HL-60 (cell line): ENCODE measurements at regions not wholly inside any gene's neighbourhood (a gene's known extent, or its start where the extent isn't known, plus 50 kb on each side); places are given as distances from the start of the nearest gene placed in this dataset.

ENCODE experiments used
- GABPA ChIP-seq: IDR thresholded peaks from 2 replicates; pipeline ENCODE4 v1.6.1; 2012; ENCODE audit warnings: low read depth
- POLR2AphosphoS5 ChIP-seq: IDR thresholded peaks from 2 replicates; pipeline ENCODE4 v1.6.1; 2012; ENCODE audit warnings: low read depth
- SPI1 ChIP-seq: IDR thresholded peaks from 2 replicates; pipeline ENCODE4 v1.6.1; 2012; ENCODE audit warnings: low read depth, mild to moderate bottlenecking, borderline replicate concordance
- TF ChIP-seq, protein P1 (sequence below): IDR thresholded peaks from one replicate; pipeline ENCODE4 v1.5.1; 2011; ENCODE audit warnings: low read length, control low read depth, inconsistent platforms; ENCODE audit not compliant: insufficient read depth
- TF ChIP-seq, protein P2 (sequence below): IDR thresholded peaks from 2 replicates; pipeline ENCODE4 v1.6.1; 2012; ENCODE audit warnings: low read depth; ENCODE audit not compliant: insufficient replicate concordance

DNA sequence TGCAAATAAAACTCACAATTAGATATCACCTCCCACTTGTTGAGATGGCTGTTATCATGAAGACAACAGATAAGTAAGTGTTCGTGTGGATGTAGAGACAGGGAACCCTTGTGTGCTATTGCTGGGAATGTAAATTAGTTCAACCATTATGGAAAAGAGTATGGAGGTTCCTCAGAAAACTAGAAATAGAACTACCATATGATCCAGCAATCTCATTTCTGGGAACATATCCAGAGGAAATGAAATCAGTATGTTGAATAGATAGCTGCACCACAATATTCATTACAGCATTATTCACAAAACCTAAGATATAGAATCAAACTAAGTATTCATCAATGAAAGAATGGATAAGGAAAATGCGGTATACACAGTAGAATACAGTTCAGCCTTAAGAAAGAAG lies 418.7 kb upstream of the CNTN6 start:
- TF ChIP-seq, protein P1, sequence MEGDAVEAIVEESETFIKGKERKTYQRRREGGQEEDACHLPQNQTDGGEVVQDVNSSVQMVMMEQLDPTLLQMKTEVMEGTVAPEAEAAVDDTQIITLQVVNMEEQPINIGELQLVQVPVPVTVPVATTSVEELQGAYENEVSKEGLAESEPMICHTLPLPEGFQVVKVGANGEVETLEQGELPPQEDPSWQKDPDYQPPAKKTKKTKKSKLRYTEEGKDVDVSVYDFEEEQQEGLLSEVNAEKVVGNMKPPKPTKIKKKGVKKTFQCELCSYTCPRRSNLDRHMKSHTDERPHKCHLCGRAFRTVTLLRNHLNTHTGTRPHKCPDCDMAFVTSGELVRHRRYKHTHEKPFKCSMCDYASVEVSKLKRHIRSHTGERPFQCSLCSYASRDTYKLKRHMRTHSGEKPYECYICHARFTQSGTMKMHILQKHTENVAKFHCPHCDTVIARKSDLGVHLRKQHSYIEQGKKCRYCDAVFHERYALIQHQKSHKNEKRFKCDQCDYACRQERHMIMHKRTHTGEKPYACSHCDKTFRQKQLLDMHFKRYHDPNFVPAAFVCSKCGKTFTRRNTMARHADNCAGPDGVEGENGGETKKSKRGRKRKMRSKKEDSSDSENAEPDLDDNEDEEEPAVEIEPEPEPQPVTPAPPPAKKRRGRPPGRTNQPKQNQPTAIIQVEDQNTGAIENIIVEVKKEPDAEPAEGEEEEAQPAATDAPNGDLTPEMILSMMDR, result no peak
- TF ChIP-seq, protein P2, sequence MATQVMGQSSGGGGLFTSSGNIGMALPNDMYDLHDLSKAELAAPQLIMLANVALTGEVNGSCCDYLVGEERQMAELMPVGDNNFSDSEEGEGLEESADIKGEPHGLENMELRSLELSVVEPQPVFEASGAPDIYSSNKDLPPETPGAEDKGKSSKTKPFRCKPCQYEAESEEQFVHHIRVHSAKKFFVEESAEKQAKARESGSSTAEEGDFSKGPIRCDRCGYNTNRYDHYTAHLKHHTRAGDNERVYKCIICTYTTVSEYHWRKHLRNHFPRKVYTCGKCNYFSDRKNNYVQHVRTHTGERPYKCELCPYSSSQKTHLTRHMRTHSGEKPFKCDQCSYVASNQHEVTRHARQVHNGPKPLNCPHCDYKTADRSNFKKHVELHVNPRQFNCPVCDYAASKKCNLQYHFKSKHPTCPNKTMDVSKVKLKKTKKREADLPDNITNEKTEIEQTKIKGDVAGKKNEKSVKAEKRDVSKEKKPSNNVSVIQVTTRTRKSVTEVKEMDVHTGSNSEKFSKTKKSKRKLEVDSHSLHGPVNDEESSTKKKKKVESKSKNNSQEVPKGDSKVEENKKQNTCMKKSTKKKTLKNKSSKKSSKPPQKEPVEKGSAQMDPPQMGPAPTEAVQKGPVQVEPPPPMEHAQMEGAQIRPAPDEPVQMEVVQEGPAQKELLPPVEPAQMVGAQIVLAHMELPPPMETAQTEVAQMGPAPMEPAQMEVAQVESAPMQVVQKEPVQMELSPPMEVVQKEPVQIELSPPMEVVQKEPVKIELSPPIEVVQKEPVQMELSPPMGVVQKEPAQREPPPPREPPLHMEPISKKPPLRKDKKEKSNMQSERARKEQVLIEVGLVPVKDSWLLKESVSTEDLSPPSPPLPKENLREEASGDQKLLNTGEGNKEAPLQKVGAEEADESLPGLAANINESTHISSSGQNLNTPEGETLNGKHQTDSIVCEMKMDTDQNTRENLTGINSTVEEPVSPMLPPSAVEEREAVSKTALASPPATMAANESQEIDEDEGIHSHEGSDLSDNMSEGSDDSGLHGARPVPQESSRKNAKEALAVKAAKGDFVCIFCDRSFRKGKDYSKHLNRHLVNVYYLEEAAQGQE, result no peak
- no peak for TF ChIP-seq POLR2AphosphoS5
- no peak for TF ChIP-seq GABPA
- no peak for TF ChIP-seq SPI1
